CD4-positive, alpha-beta T cell (primary cell): ENCODE measurements at regions not wholly inside any gene's neighbourhood (a gene's known extent, or its start where the extent isn't known, plus 50 kb on each side); places are given as distances from the start of the nearest gene placed in this dataset.

Experiments used
- ATAC-seq: fragments of 200-7000 bp; cut with Tn5 transposase; one replicate; pipeline ENCODE4 v1.10.0; 2022; ENCODE audit warnings: mild to moderate bottlenecking; ENCODE audit not compliant: poor library complexity
- CTCF ChIA-PET: fragments of 350-600 bp; sonication (Branson Sonifier 250); formaldehyde crosslinking; loops from one replicate; lab custom pipeline; 2021; ENCODE audit warnings: antibody characterized with exemption, inconsistent platforms; lab: Charles Lee
- POLR2A ChIA-PET: fragments of 350-600 bp; sonication (Branson Sonifier 250); formaldehyde crosslinking; loops from one replicate; lab custom pipeline; 2021; ENCODE audit warnings: antibody characterized with exemption, inconsistent platforms; lab: Charles Lee
- DNase-seq, 14 experiments: peaks; one replicate each; pipeline ENCODE4 v3.0.0-alpha.2; 2013 to 2020; ENCODE audit warnings: mixed read lengths in 2 of 14
- H3K27ac ChIP-seq, 2 donors: one replicate each; pipeline versions ENCODE4 v1.5.1 to v1.7.0; 2013; ENCODE audit warnings: low read length in 2 of 2, low read depth in 1 of 2, mild to moderate bottlenecking in 1 of 2
- H3K27me3 ChIP-seq, 2 experiments: 1 replicate in 1 of 2; 2 replicates in 1 of 2; pipeline versions ENCODE4 v1.6.1 to v1.7.0; 2013; ENCODE audit warnings: low read length in 2 of 2, control low read depth in 1 of 2, mild to moderate bottlenecking in 1 of 2, moderate library complexity in 1 of 2; ENCODE audit not compliant: insufficient read depth in 2 of 2, control insufficient read depth in 1 of 2
- H3K36me3 ChIP-seq: one replicate; pipeline ENCODE4 v1.6.1; 2013; ENCODE audit warnings: low read length, control low read depth; ENCODE audit not compliant: insufficient read depth
- H3K4me1 ChIP-seq: one replicate; pipeline ENCODE4 v1.6.1; 2013; ENCODE audit warnings: low read length, control low read depth; ENCODE audit not compliant: insufficient read depth
- H3K4me3 ChIP-seq: one replicate; pipeline ENCODE4 v1.5.1; 2013; ENCODE audit warnings: mild to moderate bottlenecking, low read length, moderate library complexity
- H3K9me3 ChIP-seq, 2 experiments: 1 replicate in 1 of 2; 2 replicates in 1 of 2; pipeline versions ENCODE4 v1.6.1 to v1.7.0; 2013; ENCODE audit warnings: low read length in 2 of 2, mild to moderate bottlenecking in 2 of 2, control low read depth in 1 of 2, moderate library complexity in 1 of 2; ENCODE audit not compliant: control insufficient read depth in 1 of 2, insufficient read depth in 1 of 2
- H3K27ac Mint-ChIP-seq: one replicate; pipeline ENCODE4 v1.8.0; 2020; ENCODE audit warnings: mixed read lengths
- H3K27me3 Mint-ChIP-seq: one replicate; pipeline ENCODE4 v1.8.0; 2021; ENCODE audit warnings: mixed read lengths
- H3K36me3 Mint-ChIP-seq: one replicate; pipeline ENCODE4 v1.8.0; 2021; ENCODE audit warnings: low read depth, mixed read lengths
- H3K4me1 Mint-ChIP-seq: one replicate; pipeline ENCODE4 v1.8.0; 2021; ENCODE audit warnings: low read depth, mixed read lengths
- H3K4me3 Mint-ChIP-seq: one replicate; pipeline ENCODE4 v1.8.0; 2020; ENCODE audit warnings: mild to moderate bottlenecking, mixed read lengths
- H3K9me3 Mint-ChIP-seq: one replicate; pipeline ENCODE4 v1.8.0; 2020; ENCODE audit warnings: mixed read lengths
- CTCF ChIP-seq: fragments of 200-600 bp; IDR thresholded peaks from one replicate; pipeline ENCODE4 v1.8.0; 2022; ENCODE audit warnings: antibody characterized with exemption, mild to moderate bottlenecking
- intact Hi-C, 2 experiments: fragments of 100-400 bp; cut with DNase I in 1 of 2; cut with micrococcal nuclease in 1 of 2; formaldehyde crosslinking; loops; one replicate each; pipeline versions ENCODE4 v1.15.1 to v1.9.0; 2023 to 2025; cut with DNase I, micrococcal nuclease

GRCh38 chrX:150158554-150159332 lies 204.4 kb upstream of the MAMLD1 start:
- H3K4me1 Mint-ChIP-seq: no peaks in the 10 kb centered on the region
- no peak overlapping the region for H3K27ac Mint-ChIP-seq
- H3K36me3 ChIP-seq: no peaks in the 10 kb centered on the region
- H3K9me3 Mint-ChIP-seq: no peaks in the 10 kb centered on the region
- no peaks in the 10 kb centered on the region for H3K4me1 ChIP-seq
- no peaks in the 10 kb centered on the region for H3K9me3 ChIP-seq
- DNase-seq (no peak), ATAC-seq (no peak)
- ChIA-PET CTCF (no interaction called here), POLR2A (no interaction called here)
- no peaks in the 10 kb centered on the region for H3K36me3 Mint-ChIP-seq
- intact Hi-C loops: no loop called here
- no peak overlapping the region for H3K4me3 Mint-ChIP-seq
- H3K4me3 ChIP-seq: no peak overlapping the region
- no peaks in the 10 kb centered on the region for H3K27me3 Mint-ChIP-seq
- no peak overlapping the region for H3K27ac ChIP-seq
- H3K27me3 ChIP-seq: no peaks in the 10 kb centered on the region
- TF ChIP-seq CTCF: no peak

- H3K4me1 ChIP-seq: no peaks in the 10 kb centered on the region
- Mint-ChIP-seq H3K27ac (no peak overlapping the region), H3K9me3 (no peaks in the 10 kb centered on the region), H3K4me1 (no peaks in the 10 kb centered on the region), H3K36me3 (no peaks in the 10 kb centered on the region), H3K27me3 (no peaks in the 10 kb centered on the region), H3K4me3 (no peak overlapping the region)
- ATAC-seq (no peak), DNase-seq (no peak)
- ChIA-PET POLR2A (no interaction called here), CTCF (no interaction called here)
- no peaks in the 10 kb centered on the region for H3K9me3 ChIP-seq
- H3K36me3 ChIP-seq: no peaks in the 10 kb centered on the region
- no peak overlapping the region for H3K4me3 ChIP-seq
- intact Hi-C loops: no loop called here
- no peak overlapping the region for H3K27ac ChIP-seq
- H3K27me3 ChIP-seq: no peaks in the 10 kb centered on the region
- no peak for TF ChIP-seq CTCF
Observed at GRCh38 chrX:150159537-150159936, 203.6 kb upstream of the MAMLD1 start.

GRCh38 chrX:150160656-150161055 lies 202.5 kb upstream of the MAMLD1 start:
- ATAC-seq (no peak), DNase-seq (no peak)
- Mint-ChIP-seq H3K4me3 (no peak overlapping the region), H3K36me3 (no peaks in the 10 kb centered on the region), H3K4me1 (no peaks in the 10 kb centered on the region), H3K27me3 (no peaks in the 10 kb centered on the region), H3K27ac (no peak overlapping the region), H3K9me3 (no peaks in the 10 kb centered on the region)
- Histone ChIP-seq H3K27me3 (no peaks in the 10 kb centered on the region), H3K36me3 (no peaks in the 10 kb centered on the region), H3K4me1 (no peaks in the 10 kb centered on the region), H3K4me3 (no peak overlapping the region), H3K27ac (no peak overlapping the region), H3K9me3 (no peaks in the 10 kb centered on the region)
- ChIA-PET CTCF (no interaction called here), POLR2A (no interaction called here)
- TF ChIP-seq CTCF: no peak
- intact Hi-C loops: no loop called here
